K562 (cell line): ENCODE measurements at regions not wholly inside any gene's neighbourhood (a gene's known extent, or its start where the extent isn't known, plus 50 kb on each side); places are given as distances from the start of the nearest gene placed in this dataset.
A peak's percentile ranks its signal among the peaks of the same experiment; 100 is the strongest.

Source experiments
- ATAC-seq: fragments of 200-7000 bp; cut with Tn5 transposase; 3 replicates; pipeline ENCODE4 v1.9.1; 2020; ENCODE audit warnings: moderate library complexity
- BruUV-seq: library from RNA; stranded (reverse); fragments of 400-500 nt; replicated peaks from 2 replicates; lab custom pipeline; 2021; lab: Mats Ljungman, UMichigan
- CTCF ChIA-PET: fragments of 300-600 bp; formaldehyde crosslinking; extraction: SDS; loops from one replicate; lab custom pipeline; 2021; ENCODE audit warnings: low intra/inter-chr PET ratio; lab: Yijun Ruan, JAX
- POLR2A ChIA-PET: fragments of 300-600, 350-650 bp; sonication (Branson Sonifier 250); formaldehyde crosslinking; extraction: SDS; loops from one replicate; lab custom pipeline; 2021; ENCODE audit warnings: antibody characterized with exemption, inconsistent platforms; lab: Yijun Ruan, JAX
- DNase-seq, 4 experiments: peaks; one replicate each; pipeline versions ENCODE4 v3.0.0 to v3.0.0-alpha.2; 2011 to 2018; ENCODE audit warnings: low spot score in 3 of 4, mixed read lengths in 3 of 4; ENCODE audit errors: extremely low read depth in 1 of 4
- FAIRE-seq: peaks from 2 replicates; lab custom pipeline; 2011; peaks lifted over from hg19 to GRCh38; lab: Jason Lieb, UNC
- H2AFZ ChIP-seq: 2 replicates; pipeline ENCODE4 v1.6.0; 2011; ENCODE audit warnings: low read depth, low read length, control low read depth, inconsistent platforms
- H3K27ac ChIP-seq: fragments of 200-600 bp; 3 replicates; pipeline ENCODE4 v1.8.0; 2011; ENCODE audit warnings: low read depth, mild to moderate bottlenecking, control low read depth, inconsistent platforms, low read length, moderate library complexity, mixed read lengths; ENCODE audit errors: extremely low read depth
- H3K27me3 ChIP-seq, 2 experiments: fragments of 300-600 bp in 1 of 2; 2 replicates in 1 of 2; 3 replicates in 1 of 2; pipeline versions ENCODE4 v1.6.0 to v1.8.0; 2011; ENCODE audit warnings: inconsistent platforms in 2 of 2, low read length in 2 of 2, mild to moderate bottlenecking in 1 of 2, mixed read lengths in 1 of 2, moderate library complexity in 1 of 2; ENCODE audit not compliant: control insufficient read depth in 2 of 2, insufficient read depth in 2 of 2
- H3K36me3 ChIP-seq: fragments of 300-600 bp; 3 replicates; pipeline ENCODE4 v1.8.0; 2011; ENCODE audit warnings: mild to moderate bottlenecking, low read length, inconsistent platforms; ENCODE audit not compliant: control insufficient read depth, insufficient read depth
- H3K4me1 ChIP-seq, 2 experiments: fragments of 200-600 bp in 1 of 2; replicated peaks in 1 of 2; 2 replicates in 1 of 2; 3 replicates in 1 of 2; pipeline versions ENCODE4 v1.5.1 to v1.8.0; 2011; ENCODE audit warnings: inconsistent platforms in 2 of 2, low read length in 2 of 2, mild to moderate bottlenecking in 1 of 2, mixed read lengths in 1 of 2, moderate library complexity in 1 of 2; ENCODE audit not compliant: control insufficient read depth in 2 of 2, insufficient read depth in 2 of 2
- H3K4me2 ChIP-seq: 2 replicates; pipeline ENCODE4 v1.6.1; 2011; ENCODE audit warnings: low read length, control low read depth, inconsistent platforms, mixed read lengths; ENCODE audit not compliant: insufficient read depth
- H3K4me3 ChIP-seq: fragments of 200-600 bp; sonication (generic), shearing (Covaris generic); 2 replicates; pipeline ENCODE4 v1.5.1; 2016; ENCODE audit warnings: control low read depth, inconsistent platforms
- H3K79me2 ChIP-seq: fragments of 200-600 bp; 3 replicates; pipeline ENCODE4 v1.8.0; 2011; ENCODE audit warnings: low read length, inconsistent platforms; ENCODE audit not compliant: control insufficient read depth, insufficient read depth
- H3K9ac ChIP-seq, 2 experiments: 2 replicates each; pipeline versions ENCODE4 v1.6.0 to v1.6.1; 2011; ENCODE audit warnings: low read depth in 2 of 2, low read length in 2 of 2, control low read depth in 1 of 2, inconsistent platforms in 1 of 2, mild to moderate bottlenecking in 1 of 2, mixed read lengths in 1 of 2; ENCODE audit not compliant: insufficient read depth in 1 of 2
- H3K9me1 ChIP-seq: one replicate; pipeline ENCODE4 v1.6.0; 2011; ENCODE audit warnings: inconsistent platforms, mild to moderate bottlenecking, low read length, moderate library complexity; ENCODE audit not compliant: control insufficient read depth, insufficient read depth
- H3K9me3 ChIP-seq: replicated peaks from 2 replicates; pipeline ENCODE4 v1.5.1; 2011; ENCODE audit warnings: low read depth, low read length, inconsistent platforms; ENCODE audit not compliant: control insufficient read depth, insufficient read depth
- H4K20me1 ChIP-seq: replicated peaks from 2 replicates; pipeline ENCODE4 v1.6.1; 2011; ENCODE audit warnings: low read length, inconsistent platforms, mixed read lengths; ENCODE audit not compliant: control insufficient read depth, insufficient read depth
- CEBPB ChIP-seq: fragments of 450-650 bp; IDR thresholded peaks from 2 replicates; pipeline ENCODE4 v1.6.1; 2016; ENCODE audit warnings: missing genetic modification characterization, missing compliant biosample characterization
- EWSR1 ChIP-seq: fragments of 450-650 bp; IDR thresholded peaks from 2 replicates; pipeline ENCODE4 v1.6.1; 2018; ENCODE audit warnings: borderline replicate concordance, mild to moderate bottlenecking, low read depth, moderate library complexity; ENCODE audit not compliant: partially characterized antibody
- FOXJ3 ChIP-seq: sonication (generic); formaldehyde crosslinking; IDR thresholded peaks from 2 replicates; pipeline ENCODE4 v1.4.0; 2020; ENCODE audit warnings: mild to moderate bottlenecking, missing genetic modification reagents
- KLF6 ChIP-seq: fragments of 250-450 bp; sonication (Bioruptor Pico); IDR thresholded peaks from 2 replicates; pipeline ENCODE4 v1.4.0; 2020; ENCODE audit warnings: mild to moderate bottlenecking, moderate library complexity, borderline replicate concordance
- NR2C2 ChIP-seq, 2 experiments: fragments of 200-800 bp in 1 of 2; sonication (Bioruptor generic) in 1 of 2; sonication (generic) in 1 of 2; formaldehyde crosslinking in 1 of 2; IDR thresholded peaks; 2 replicates each; pipeline versions ENCODE4 v1.6.1 to v1.8.0; 2016 to 2022; ENCODE audit warnings: mild to moderate bottlenecking in 1 of 2, missing compliant biosample characterization in 1 of 2, missing genetic modification characterization in 1 of 2, missing genetic modification reagents in 1 of 2
- NRF1 ChIP-seq, 2 experiments: fragments of 450-650 bp; IDR thresholded peaks in 1 of 2; conservative IDR thresholded peaks in 1 of 2; 2 replicates each; pipeline ENCODE4 v1.6.1; 2014; ENCODE audit warnings: mild to moderate bottlenecking in 2 of 2
- POLR2B ChIP-seq: fragments of 450-650 bp; IDR thresholded peaks from 2 replicates; pipeline ENCODE4 v1.6.1; 2018; ENCODE audit warnings: low read depth; ENCODE audit not compliant: partially characterized antibody
- POU5F1 ChIP-seq: fragments of 150-350 bp; IDR thresholded peaks from 2 replicates; pipeline ENCODE4 v1.6.1; 2014; ENCODE audit warnings: borderline replicate concordance, low read length, low read depth, mild to moderate bottlenecking; ENCODE audit not compliant: partially characterized antibody
- PTTG1 ChIP-seq: fragments of 450-650 bp; IDR thresholded peaks from 2 replicates; pipeline ENCODE4 v1.6.1; 2016; ENCODE audit warnings: low read depth, mild to moderate bottlenecking, missing genetic modification characterization, missing compliant biosample characterization
- RBM39 ChIP-seq: fragments of 200-400 bp; formaldehyde crosslinking; optimal IDR thresholded peaks from 2 replicates; pipeline ENCODE3; 2018; ENCODE audit warnings: low read depth, low read length
- SREBF1 ChIP-seq: fragments of 150-350 bp; IDR thresholded peaks from 2 replicates; pipeline ENCODE4 v1.6.1; 2014; ENCODE audit warnings: antibody characterized with exemption, low read depth, low read length, borderline replicate concordance
- SRF ChIP-seq, 2 experiments: fragments of 250-450, 450-650 bp in 1 of 2; sonication (Bioruptor Pico) in 1 of 2; sonication (generic) in 1 of 2; formaldehyde crosslinking; IDR thresholded peaks; 2 replicates each; pipeline versions ENCODE4 v1.5.0 to v1.5.1; 2020 to 2022; ENCODE audit warnings: mild to moderate bottlenecking in 1 of 2, missing genetic modification reagents in 1 of 2
- TAF9B ChIP-seq: fragments of 450-650 bp; IDR thresholded peaks from 2 replicates; pipeline ENCODE4 v1.6.1; 2018; ENCODE audit warnings: mild to moderate bottlenecking; ENCODE audit not compliant: partially characterized antibody
- WGBS: fragments of 100-300 bp; shearing (Covaris generic); methylation state at CpG from one replicate; pipeline ENCODE4 v1.1.6; 2016; ENCODE audit warnings: low coverage, mixed read lengths; ENCODE audit not compliant: insufficient coverage; ENCODE audit errors: missing lambda C conversion rate; 5-methylcytosine and 5-hydroxymethylcytosine counted together
- in situ Hi-C: fragments of 300-500 bp; cut with MboI; formaldehyde crosslinking; loops from 4 replicates; pipeline ENCODE4 v1.15.0; 2018; ENCODE audit warnings: inconsistent platforms, mixed read lengths
- intact Hi-C: fragments of 100-400 bp; cut with micrococcal nuclease; formaldehyde crosslinking; loops from 2 replicates; pipeline ENCODE4 v1.14.2; 2022
- TF ChIP-seq, protein P1 (sequence below): IDR thresholded peaks from 2 replicates; pipeline ENCODE4 v1.6.1; 2012; ENCODE audit warnings: low read depth, low read length, improper control_type of control experiment, borderline replicate concordance

DNA sequence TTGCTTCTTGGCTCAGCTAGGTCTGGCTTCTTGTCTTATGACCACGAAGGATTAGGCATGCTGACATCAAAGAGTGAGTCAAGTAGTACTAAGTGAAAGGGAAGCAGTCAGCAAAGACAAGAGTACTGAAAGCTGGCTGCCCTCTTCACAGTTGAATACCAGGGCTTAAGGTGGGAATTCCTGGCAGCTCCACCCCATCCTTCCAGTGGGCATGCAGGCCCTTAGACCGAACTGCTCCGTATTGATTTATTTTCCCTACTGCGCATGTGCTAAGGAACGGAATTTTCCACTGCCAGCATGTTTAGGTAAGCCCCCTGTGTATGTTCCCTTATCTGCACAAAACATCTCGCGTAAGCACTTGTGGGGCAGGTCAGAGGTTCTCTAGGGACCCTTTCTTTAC is 2320.1 kb downstream of the ARAP2 start:
- H3K4me2 ChIP-seq: no peak overlapping the region
- H3K4me1 ChIP-seq: no peaks in the 10 kb centered on the region
- FAIRE-seq (no peak), ATAC-seq (no peak), DNase-seq (peak in 1 of 4 experiments; percentile 7)
- H3K9me1 ChIP-seq: no peaks in the 10 kb centered on the region
- CTCF ChIA-PET: no interaction called here
- peak overlapping the region; percentile 33; the same call in 1 of the 2 replicates for H2AFZ ChIP-seq
- WGBS: 2% methylated on average over 7 of the region's 7 CpGs
- no peaks in the 10 kb centered on the region for H3K27me3 ChIP-seq
- H3K9me3 ChIP-seq: no peaks in the 10 kb centered on the region; the same call in none of the 2 replicates
- intact Hi-C loops: no loop called here
- in situ Hi-C loops: no loop called here
- no peak for TF ChIP-seq EWSR1
- TF ChIP-seq SREBF1: no peak
- TF ChIP-seq NRF1 (conservative IDR thresholded peaks at IDR 0.05 in 1 of 2, IDR thresholded peaks at IDR 0.05 in 1 of 2): peak; percentile 31 to 49; a peak in 3 of 4 replicates
- TF ChIP-seq, all 486 proteins: peak for 1
- no peak overlapping the region for H3K4me3 ChIP-seq
- no peaks in the 10 kb centered on the region for H3K79me2 ChIP-seq
- no TSS peak for BruUV-seq
- H3K27ac ChIP-seq: no peak overlapping the region
- H3K9ac ChIP-seq: no peak overlapping the region
- H4K20me1 ChIP-seq: no peaks in the 10 kb centered on the region
- no peaks in the 10 kb centered on the region for H3K36me3 ChIP-seq
- POLR2A ChIA-PET: no interaction called here

DNA sequence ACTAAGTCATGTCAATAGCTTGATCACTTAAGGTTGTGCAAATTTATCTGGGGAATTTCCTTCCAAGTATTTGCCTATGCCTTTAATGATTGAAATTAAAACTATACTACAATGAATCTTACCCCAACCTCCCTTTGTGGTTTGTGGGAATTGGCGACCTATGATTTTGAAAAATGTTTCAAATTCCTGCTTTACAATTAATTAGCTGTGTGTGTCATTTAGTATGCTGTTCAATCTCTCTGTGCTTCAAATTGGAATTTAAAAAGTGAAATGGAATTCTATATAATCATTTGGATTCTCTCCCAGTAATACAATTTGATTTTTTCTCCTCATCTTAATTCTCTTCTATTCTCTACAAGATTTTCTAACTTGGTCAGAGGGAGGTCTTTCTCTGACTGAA is 2319.5 kb downstream of the ARAP2 start:
- no peak for ATAC-seq
- BruUV-seq: no TSS peak
- no peak for DNase-seq
- Histone ChIP-seq H4K20me1 (no peaks in the 10 kb centered on the region), H3K4me2 (no peak overlapping the region), H3K9ac (no peak overlapping the region), H2AFZ (no peak overlapping the region; the same call in 1 of the 2 replicates), H3K36me3 (no peaks in the 10 kb centered on the region), H3K27me3 (no peaks in the 10 kb centered on the region), H3K27ac (no peak overlapping the region), H3K4me3 (no peak overlapping the region), H3K9me3 (no peaks in the 10 kb centered on the region; the same call in none of the 2 replicates), H3K79me2 (no peaks in the 10 kb centered on the region), H3K9me1 (no peaks in the 10 kb centered on the region), H3K4me1 (no peaks in the 10 kb centered on the region)
- in situ Hi-C loops: no loop called here
- no peak for FAIRE-seq
- ChIA-PET CTCF (no interaction called here), POLR2A (no interaction called here)
- WGBS: 9% methylated on average over 1 of the region's 1 CpG
- intact Hi-C loops: no loop called here
- TF ChIP-seq FOXJ3 (no peak), NR2C2 (CRISPR knock-in tag; IDR thresholded peaks at IDR 0.05) (no peak), NR2C2 (tag; IDR thresholded peaks at IDR 0.05) (no peak), PTTG1 (tag) (no peak), POLR2B (no peak), TAF9B (no peak), CEBPB (tag) (no peak), KLF6 (CRISPR knock-in tag) (no peak), RBM39 (no peak), POU5F1 (no peak), SRF (CRISPR knock-in tag; IDR thresholded peaks at IDR 0.05) (no peak)
- TF ChIP-seq, protein P1, sequence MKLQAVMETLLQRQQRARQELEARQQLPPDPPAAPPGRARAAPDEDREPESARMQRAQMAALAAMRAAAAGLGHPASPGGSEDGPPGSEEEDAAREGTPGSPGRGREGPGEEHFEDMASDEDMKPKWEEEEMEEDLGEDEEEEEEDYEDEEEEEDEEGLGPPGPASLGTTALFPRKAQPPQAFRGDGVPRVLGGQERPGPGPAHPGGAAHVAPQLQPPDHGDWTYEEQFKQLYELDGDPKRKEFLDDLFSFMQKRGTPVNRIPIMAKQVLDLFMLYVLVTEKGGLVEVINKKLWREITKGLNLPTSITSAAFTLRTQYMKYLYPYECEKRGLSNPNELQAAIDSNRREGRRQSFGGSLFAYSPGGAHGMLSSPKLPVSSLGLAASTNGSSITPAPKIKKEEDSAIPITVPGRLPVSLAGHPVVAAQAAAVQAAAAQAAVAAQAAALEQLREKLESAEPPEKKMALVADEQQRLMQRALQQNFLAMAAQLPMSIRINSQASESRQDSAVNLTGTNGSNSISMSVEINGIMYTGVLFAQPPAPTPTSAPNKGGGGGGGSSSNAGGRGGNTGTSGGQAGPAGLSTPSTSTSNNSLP: no peak
